GM23338 (cell line): ENCODE measurements at regions not wholly inside any gene's neighbourhood (a gene's known extent, or its start where the extent isn't known, plus 50 kb on each side); places are given as distances from the start of the nearest gene placed in this dataset.
"Not testable (repeated sequence)": the region's sequence is repeated elsewhere in the genome, so short reads cannot be mapped to it uniquely, and the experiment has no call there.

ENCODE experiments used
- ATAC-seq: fragments of 200-7000 bp; cut with Tn5 transposase; 3 replicates; pipeline ENCODE4 v1.9.1; 2020
- DNase-seq: peaks from one replicate; pipeline ENCODE4 v3.0.0-alpha.2; 2015; ENCODE audit warnings: low spot score
- H2AFZ ChIP-seq: fragments of 200-600 bp; sonication (generic); 2 replicates; pipeline ENCODE4 v1.8.0; 2016; ENCODE audit warnings: antibody characterized with exemption, mild to moderate bottlenecking, moderate library complexity
- H3F3A ChIP-seq: fragments of 200-600 bp; sonication (generic); replicated peaks from 2 replicates; pipeline ENCODE4 v1.8.0; 2017; ENCODE audit warnings: antibody characterized with exemption, mixed run types, low read depth
- H3K27ac ChIP-seq: fragments of 200-600 bp; sonication (generic); 2 replicates; pipeline ENCODE4 v1.6.1; 2016; ENCODE audit warnings: low read depth
- H3K27me3 ChIP-seq: fragments of 200-600 bp; sonication (generic); 2 replicates; pipeline ENCODE4 v1.8.0; 2016; ENCODE audit warnings: mild to moderate bottlenecking, mixed run types, moderate library complexity; ENCODE audit not compliant: insufficient read depth
- H3K36me3 ChIP-seq: fragments of 200-600 bp; sonication (generic); 2 replicates; pipeline ENCODE4 v1.8.0; 2016; ENCODE audit warnings: mild to moderate bottlenecking; ENCODE audit not compliant: insufficient read depth
- H3K4me1 ChIP-seq: fragments of 200-600 bp; sonication (generic); 2 replicates; pipeline ENCODE4 v1.8.0; 2016; ENCODE audit warnings: mild to moderate bottlenecking, moderate library complexity; ENCODE audit not compliant: insufficient read depth
- H3K4me2 ChIP-seq: fragments of 200-600 bp; sonication (generic); 2 replicates; pipeline ENCODE4 v1.7.1; 2017; ENCODE audit warnings: mixed run types
- H3K4me3 ChIP-seq: fragments of 200-600 bp; sonication (generic); 2 replicates; pipeline ENCODE4 v1.6.1; 2016; ENCODE audit warnings: mixed run types
- H3K79me2 ChIP-seq: fragments of 200-600 bp; sonication (generic); replicated peaks from 2 replicates; pipeline ENCODE4 v1.8.0; 2017; ENCODE audit warnings: mild to moderate bottlenecking; ENCODE audit not compliant: insufficient read depth
- H3K9me2 ChIP-seq: fragments of 200-600 bp; sonication (generic); 2 replicates; pipeline ENCODE4 v1.8.0; 2017; ENCODE audit not compliant: insufficient read depth
- H4K20me1 ChIP-seq: fragments of 200-600 bp; sonication (generic); replicated peaks from 2 replicates; pipeline ENCODE4 v1.8.0; 2017; ENCODE audit warnings: mild to moderate bottlenecking; ENCODE audit not compliant: insufficient read depth
- H3K27ac Mint-ChIP-seq: 2 replicates; pipeline ENCODE4 v1.8.0; 2020; ENCODE audit warnings: inconsistent platforms, mild to moderate bottlenecking, moderate library complexity, mixed read lengths
- H3K27me3 Mint-ChIP-seq: 3 replicates; pipeline ENCODE4 v1.8.0; 2022; ENCODE audit warnings: low read depth, mild to moderate bottlenecking, moderate library complexity, mixed read lengths, inconsistent platforms; ENCODE audit not compliant: insufficient read depth, poor library complexity
- H3K36me3 Mint-ChIP-seq: 3 replicates; pipeline ENCODE4 v1.8.0; 2021; ENCODE audit warnings: low read depth, mild to moderate bottlenecking, inconsistent platforms, moderate library complexity, mixed read lengths
- H3K4me1 Mint-ChIP-seq: 3 replicates; pipeline ENCODE4 v1.8.0; 2020; ENCODE audit warnings: mild to moderate bottlenecking, inconsistent platforms, mixed read lengths
- H3K4me3 Mint-ChIP-seq: 3 replicates; pipeline ENCODE4 v1.8.0; 2021; ENCODE audit warnings: moderate library complexity, mild to moderate bottlenecking, inconsistent platforms, mixed read lengths
- H3K9me3 Mint-ChIP-seq: 3 replicates; pipeline ENCODE4 v1.8.0; 2020; ENCODE audit warnings: moderate library complexity, mild to moderate bottlenecking, inconsistent platforms, mixed read lengths
- CREB1 ChIP-seq: fragments of 250-450 bp; sonication (Bioruptor Pico); IDR thresholded peaks from 2 replicates; pipeline ENCODE4 v1.5.0; 2020; ENCODE audit warnings: low read depth, mild to moderate bottlenecking, moderate library complexity
- CTCF ChIP-seq, 2 experiments: fragments of 200-600 bp in 1 of 2; sonication (generic) in 1 of 2; conservative IDR thresholded peaks; 2 replicates each; pipeline versions ENCODE4 v1.5.1 to v1.6.1; 2016 to 2017; ENCODE audit warnings: antibody characterized with exemption in 2 of 2, low read depth in 2 of 2, mild to moderate bottlenecking in 2 of 2, moderate library complexity in 1 of 2
- EZH2 ChIP-seq: fragments of 200-600 bp; sonication (generic); IDR thresholded peaks from one replicate; pipeline ENCODE4 v1.8.0; 2017; ENCODE audit warnings: antibody characterized with exemption, mild to moderate bottlenecking, low read depth; ENCODE audit not compliant: unreplicated experiment
- EZH2phosphoT487 ChIP-seq: fragments of 200-600 bp; sonication (generic); IDR thresholded peaks from one replicate; pipeline ENCODE4 v1.8.1; 2018; ENCODE audit warnings: antibody characterized with exemption; ENCODE audit not compliant: unreplicated experiment
- JUNB ChIP-seq: IDR thresholded peaks from one replicate; pipeline ENCODE4 v1.6.1; 2016; ENCODE audit warnings: antibody characterized with exemption; ENCODE audit not compliant: unreplicated experiment
- NANOG ChIP-seq: IDR thresholded peaks from 2 replicates; pipeline ENCODE4 v1.6.1; 2016; ENCODE audit warnings: antibody characterized with exemption, borderline replicate concordance
- POLR2AphosphoS5 ChIP-seq: IDR thresholded peaks from 2 replicates; pipeline ENCODE4 v1.6.1; 2016; ENCODE audit warnings: antibody characterized with exemption, low read depth
- REST ChIP-seq: IDR thresholded peaks from one replicate; pipeline ENCODE4 v1.6.1; 2018; ENCODE audit warnings: antibody characterized with exemption; ENCODE audit not compliant: unreplicated experiment
- STAT1 ChIP-seq: IDR thresholded peaks from one replicate; pipeline ENCODE4 v1.6.1; 2016; ENCODE audit warnings: antibody characterized with exemption; ENCODE audit not compliant: unreplicated experiment
- ZNF114 ChIP-seq: fragments of 250-450 bp; sonication (Bioruptor Pico); IDR thresholded peaks from 2 replicates; pipeline ENCODE4 v1.5.0; 2020; ENCODE audit warnings: mild to moderate bottlenecking, moderate library complexity
- ZNF331 ChIP-seq: fragments of 250-450 bp; sonication (Bioruptor Pico); IDR thresholded peaks from 2 replicates; pipeline ENCODE4 v1.5.0; 2020; ENCODE audit warnings: low read depth, mild to moderate bottlenecking, moderate library complexity

DNA sequence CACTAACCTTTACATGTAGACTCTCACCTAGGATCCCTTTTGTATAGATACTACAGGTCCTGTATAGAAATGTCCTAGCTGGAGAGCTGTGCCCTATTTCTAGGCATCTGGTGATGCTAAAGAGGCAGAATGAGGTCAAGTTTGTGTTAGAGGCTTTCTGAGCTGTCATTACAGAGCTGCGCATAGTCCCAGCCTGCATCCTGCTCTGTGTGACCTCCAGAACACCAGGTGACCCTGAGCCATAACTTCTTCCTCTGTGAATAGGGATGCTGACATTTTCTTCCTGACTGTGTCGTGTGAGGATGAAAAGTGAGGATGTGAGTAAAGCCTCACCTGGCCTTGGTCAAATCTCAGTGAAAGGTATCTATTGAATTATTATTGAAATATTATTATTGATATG, 66.3 kb downstream of the GLUL start (continued):
- TF ChIP-seq REST, result no peak
- TF ChIP-seq JUNB, result no peak
- no peak for TF ChIP-seq ZNF114
- TF ChIP-seq EZH2phosphoT487, result no peak
- no peak for TF ChIP-seq STAT1
- no peak for TF ChIP-seq NANOG
- TF ChIP-seq POLR2AphosphoS5, result no peak
- no peak for TF ChIP-seq CREB1 (CRISPR knock-in tag)

DNA sequence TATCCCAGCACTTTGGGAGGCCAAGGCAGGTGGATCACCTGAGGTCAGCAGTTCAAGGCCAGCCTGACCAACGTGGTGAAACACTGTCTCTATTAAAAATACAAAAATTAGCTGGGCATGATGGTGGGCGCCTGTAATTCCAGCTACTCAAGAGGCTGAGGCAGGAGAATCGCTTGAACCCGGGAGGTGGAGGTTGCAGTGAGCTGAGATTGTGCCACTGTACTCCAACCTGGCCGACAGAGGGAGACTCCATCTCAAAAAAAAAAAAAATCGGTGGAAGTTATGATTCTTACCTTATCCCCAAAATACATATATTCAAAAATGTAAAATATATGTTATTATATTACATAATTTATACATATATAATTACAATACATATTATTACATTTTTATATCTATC, 70.1 kb downstream of the GLUL start:
- not testable (repeated sequence) for H3K4me1 ChIP-seq, DNase-seq, H3K9me3 Mint-ChIP-seq, H3K27me3 Mint-ChIP-seq, H3K9me2 ChIP-seq, H2AFZ ChIP-seq, H3K27ac Mint-ChIP-seq, H3F3A ChIP-seq, H3K4me1 Mint-ChIP-seq, H4K20me1 ChIP-seq, H3K27ac ChIP-seq, H3K27me3 ChIP-seq, H3K4me3 Mint-ChIP-seq, H3K4me3 ChIP-seq, H3K4me2 ChIP-seq, H3K79me2 ChIP-seq, H3K36me3 Mint-ChIP-seq, ATAC-seq, H3K36me3 ChIP-seq
- TF ChIP-seq CTCF (conservative IDR thresholded peaks at IDR 0.05; ENCODE audit: low read depth in 2 of 2), result peak; percentile 14 to 31; a peak in 2 of 4 replicates

DNA sequence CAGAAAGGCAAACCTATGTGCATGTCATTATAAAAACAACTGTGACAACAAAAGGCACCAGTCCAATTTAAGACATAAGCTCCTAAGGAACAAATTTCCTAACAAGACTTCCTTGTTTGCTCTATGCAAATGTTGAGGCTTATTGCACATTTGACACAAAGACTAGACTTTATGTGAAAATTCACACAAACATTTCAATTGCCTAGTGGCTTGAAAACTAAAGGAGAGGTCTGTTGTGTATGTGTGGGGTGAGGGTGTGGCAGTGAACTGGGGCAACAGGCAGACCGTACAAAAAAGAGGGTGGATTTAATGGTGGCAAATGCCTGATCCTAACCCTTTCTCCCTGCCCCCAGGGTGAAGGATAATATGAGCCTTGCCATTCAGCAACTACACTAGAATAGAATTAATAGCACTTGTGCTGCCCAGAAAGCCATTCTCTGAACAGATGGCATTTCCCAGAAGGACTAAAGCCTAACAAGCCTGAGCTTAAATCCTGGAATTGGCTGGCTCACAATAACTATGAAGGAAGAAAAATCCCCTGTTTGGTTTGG, 73.9 kb downstream of the GLUL start:
- H3K4me3 ChIP-seq, result no peak overlapping the region
- Mint-ChIP-seq H3K27ac (no peak overlapping the region), H3K27me3 (no peaks in the 10 kb centered on the region), H3K4me1 (peaks cover 11% of the 10 kb centered on the region), H3K9me3 (peaks cover 2% of the 10 kb centered on the region; the same call in 1 of the 3 replicates), H3K36me3 (no peaks in the 10 kb centered on the region), H3K4me3 (no peak overlapping the region)
- H3K9me2 ChIP-seq, result peaks cover 11% of the 10 kb centered on the region; the same call in 1 of the 2 replicates
- ATAC-seq (no peak), DNase-seq (no peak)
- no peaks in the 10 kb centered on the region for H3F3A ChIP-seq
- H4K20me1 ChIP-seq, result no peaks in the 10 kb centered on the region
- H3K27ac ChIP-seq, result no peak overlapping the region
- H2AFZ ChIP-seq, result no peak overlapping the region
- H3K36me3 ChIP-seq, result no peaks in the 10 kb centered on the region
- no peaks in the 10 kb centered on the region for H3K27me3 ChIP-seq
- H3K79me2 ChIP-seq, result no peaks in the 10 kb centered on the region
- no peaks in the 10 kb centered on the region for H3K4me1 ChIP-seq
- no peak overlapping the region for H3K4me2 ChIP-seq
- TF ChIP-seq ZNF331, result no peak
- TF ChIP-seq REST, result no peak
- TF ChIP-seq EZH2, result no peak
- no peak for TF ChIP-seq CREB1 (CRISPR knock-in tag)
- no peak for TF ChIP-seq EZH2phosphoT487
- no peak for TF ChIP-seq CTCF (conservative IDR thresholded peaks at IDR 0.05; ENCODE audit: low read depth in 2 of 2)
- TF ChIP-seq POLR2AphosphoS5, result no peak
